Fibroblast of mammary gland (primary cell): ENCODE measurements at regions not wholly inside any gene's neighbourhood (a gene's known extent, or its start where the extent isn't known, plus 50 kb on each side); places are given as distances from the start of the nearest gene placed in this dataset.

ENCODE experiments used
- DNase-seq: peaks from one replicate; pipeline ENCODE4 v3.0.0-alpha.2; 2010; ENCODE audit warnings: low read depth
- H3K4me3 ChIP-seq: 2 replicates; pipeline ENCODE4 v1.5.1; 2011; ENCODE audit warnings: low read depth, mild to moderate bottlenecking, low read length, moderate library complexity; ENCODE audit not compliant: control insufficient read depth
- CTCF ChIP-seq: conservative IDR thresholded peaks from 2 replicates; pipeline ENCODE4 v1.5.1; 2011; ENCODE audit warnings: low read depth, low read length, inconsistent platforms; ENCODE audit not compliant: control insufficient read depth, insufficient read depth

- no peak for DNase-seq
- H3K4me3 ChIP-seq = no peak overlapping the region
- no peak for TF ChIP-seq CTCF
These were observed 54.1 kb upstream of the ELL2 start for GRCh38 chr5:96015709-96016108.

GRCh38 chr5:96014395-96014794 lies 52.7 kb upstream of the ELL2 start:
- no peak for DNase-seq
- H3K4me3 ChIP-seq = no peak overlapping the region
- TF ChIP-seq CTCF = no peak

- no peak overlapping the region for H3K4me3 ChIP-seq
- DNase-seq = no peak
- TF ChIP-seq CTCF = no peak
These were observed 51.6 kb upstream of the ELL2 start for GRCh38 chr5:96013254-96013653.

GRCh38 chr5:96012399-96012798 lies 50.7 kb upstream of the ELL2 start:
- DNase-seq = no peak
- TF ChIP-seq CTCF = no peak
- no peak overlapping the region for H3K4me3 ChIP-seq
